ENCODE measurements at regions not wholly inside any gene's neighbourhood (a gene's known extent, or its start where the extent isn't known, plus 50 kb on each side); places are given as distances from the start of the nearest gene placed in this dataset.

GRCh38 chr7:28231176-28231575 is 50.6 kb upstream of the JAZF1 start:
- DNase-seq (ENCODE audit: low read depth in 1 of 2, low spot score in 1 of 2): no peak
- Histone ChIP-seq H3K36me3 (no peaks in the 10 kb centered on the region), H3K4me3 (no peak overlapping the region), H3K27ac (no peak overlapping the region), H3K9me3 (ENCODE audit: low read depth) (no peaks in the 10 kb centered on the region), H3K27me3 (no peaks in the 10 kb centered on the region), H3K4me1 (ENCODE audit: low read depth) (peaks cover 3% of the 10 kb centered on the region)
- no peak for TF ChIP-seq CTCF (IDR thresholded peaks at IDR 0.05; ENCODE audit: low read depth, low read length)

GRCh38 chr7:28236560-28236959 is 56.0 kb upstream of the JAZF1 start:
- H3K27ac ChIP-seq: no peak overlapping the region
- H3K4me1 ChIP-seq (ENCODE audit: low read depth): no peaks in the 10 kb centered on the region
- DNase-seq (ENCODE audit: low read depth in 1 of 2, low spot score in 1 of 2): no peak
- no peaks in the 10 kb centered on the region for H3K9me3 ChIP-seq (ENCODE audit: low read depth)
- no peaks in the 10 kb centered on the region for H3K36me3 ChIP-seq
- no peak for TF ChIP-seq CTCF (IDR thresholded peaks at IDR 0.05; ENCODE audit: low read depth, low read length)
- no peak overlapping the region for H3K4me3 ChIP-seq
- no peaks in the 10 kb centered on the region for H3K27me3 ChIP-seq

- Histone ChIP-seq H3K4me1 (ENCODE audit: low read depth) (no peaks in the 10 kb centered on the region), H3K27ac (no peak overlapping the region), H3K4me3 (no peak overlapping the region), H3K36me3 (no peaks in the 10 kb centered on the region), H3K9me3 (ENCODE audit: low read depth) (no peaks in the 10 kb centered on the region), H3K27me3 (no peaks in the 10 kb centered on the region)
- no peak for TF ChIP-seq CTCF (IDR thresholded peaks at IDR 0.05; ENCODE audit: low read depth, low read length)
- DNase-seq (ENCODE audit: low read depth in 1 of 2, low spot score in 1 of 2): no peak
Measured at GRCh38 chr7:28237363-28237762, 56.8 kb upstream of the JAZF1 start.

GRCh38 chr7:28239823-28240204 is 59.2 kb upstream of the JAZF1 start:
- H3K27ac ChIP-seq: no peak overlapping the region
- H3K4me3 ChIP-seq: no peak overlapping the region
- no peaks in the 10 kb centered on the region for H3K27me3 ChIP-seq
- no peaks in the 10 kb centered on the region for H3K4me1 ChIP-seq (ENCODE audit: low read depth)
- no peak for TF ChIP-seq CTCF (IDR thresholded peaks at IDR 0.05; ENCODE audit: low read depth, low read length)
- no peaks in the 10 kb centered on the region for H3K9me3 ChIP-seq (ENCODE audit: low read depth)
- DNase-seq (ENCODE audit: low read depth in 1 of 2, low spot score in 1 of 2): peak in 1 of 2 donors; percentile 10
- no peaks in the 10 kb centered on the region for H3K36me3 ChIP-seq

- no peaks in the 10 kb centered on the region for H3K4me1 ChIP-seq (ENCODE audit: low read depth)
- no peaks in the 10 kb centered on the region for H3K27me3 ChIP-seq
- H3K27ac ChIP-seq: no peak overlapping the region
- H3K9me3 ChIP-seq (ENCODE audit: low read depth): no peaks in the 10 kb centered on the region
- no peaks in the 10 kb centered on the region for H3K36me3 ChIP-seq
- no peak for DNase-seq (ENCODE audit: low read depth in 1 of 2, low spot score in 1 of 2)
- H3K4me3 ChIP-seq: no peak overlapping the region
- no peak for TF ChIP-seq CTCF (IDR thresholded peaks at IDR 0.05; ENCODE audit: low read depth, low read length)
Measured at GRCh38 chr7:28240481-28240880, 59.9 kb upstream of the JAZF1 start.

GRCh38 chr7:28243861-28244260 is 63.3 kb upstream of the JAZF1 start:
- no peaks in the 10 kb centered on the region for H3K36me3 ChIP-seq
- H3K27me3 ChIP-seq: no peaks in the 10 kb centered on the region
- no peaks in the 10 kb centered on the region for H3K4me1 ChIP-seq (ENCODE audit: low read depth)
- H3K9me3 ChIP-seq (ENCODE audit: low read depth): no peaks in the 10 kb centered on the region
- DNase-seq (ENCODE audit: low read depth in 1 of 2, low spot score in 1 of 2): no peak
- no peak overlapping the region for H3K27ac ChIP-seq
- no peak overlapping the region for H3K4me3 ChIP-seq
- no peak for TF ChIP-seq CTCF (IDR thresholded peaks at IDR 0.05; ENCODE audit: low read depth, low read length)
